ENCODE measurements at regions not wholly inside any gene's neighbourhood (a gene's known extent, or its start where the extent isn't known, plus 50 kb on each side); places are given as distances from the start of the nearest gene placed in this dataset.

GRCh38 chr6:18962361-18962905 is 575.3 kb downstream of the RNF144B start:
- no peak for DNase-seq (ENCODE audit: low read depth)

- DNase-seq (ENCODE audit: low read depth) = no peak
Measured at GRCh38 chr6:18963439-18963838, 576.3 kb downstream of the RNF144B start.

GRCh38 chr6:18973251-18973650 is 586.1 kb downstream of the RNF144B start:
- no peak for DNase-seq (ENCODE audit: low read depth)

- DNase-seq (ENCODE audit: low read depth) = no peak
Measured at GRCh38 chr6:18976091-18976490, 588.9 kb downstream of the RNF144B start.

- DNase-seq (ENCODE audit: low read depth) = no peak
Measured at GRCh38 chr6:18976966-18977365, 589.8 kb downstream of the RNF144B start.

GRCh38 chr6:18978337-18979128 is 591.4 kb downstream of the RNF144B start:
- peak; percentile 36 for DNase-seq (ENCODE audit: low read depth)

- DNase-seq (ENCODE audit: low read depth) = no peak
Measured at GRCh38 chr6:18985061-18985460, 597.9 kb downstream of the RNF144B start.

- DNase-seq (ENCODE audit: low read depth) = no peak
Measured at GRCh38 chr6:18985996-18986395, 598.8 kb downstream of the RNF144B start.

- no peak for DNase-seq (ENCODE audit: low read depth)
Measured at GRCh38 chr6:18988636-18989035, 601.5 kb downstream of the RNF144B start.

- DNase-seq (ENCODE audit: low read depth) = no peak
Measured at GRCh38 chr6:18990059-18990978, 603.2 kb downstream of the RNF144B start.

- DNase-seq (ENCODE audit: low read depth) = no peak
Measured at GRCh38 chr6:18997375-18997826, 610.3 kb downstream of the RNF144B start.

- no peak for DNase-seq (ENCODE audit: low read depth)
Measured at GRCh38 chr6:19002976-19003560, 615.9 kb downstream of the RNF144B start.

- no peak for DNase-seq (ENCODE audit: low read depth)
Measured at GRCh38 chr6:19004176-19004575, 617.0 kb downstream of the RNF144B start.

GRCh38 chr6:19009769-19010168 is 622.6 kb downstream of the RNF144B start:
- no peak for DNase-seq (ENCODE audit: low read depth)

- DNase-seq (ENCODE audit: low read depth) = no peak
Measured at GRCh38 chr6:19013026-19013705, 626.0 kb downstream of the RNF144B start.

GRCh38 chr6:19024737-19025136 is 637.6 kb downstream of the RNF144B start:
- DNase-seq (ENCODE audit: low read depth) = no peak

- DNase-seq (ENCODE audit: low read depth) = no peak
Measured at GRCh38 chr6:19028201-19028600, 641.1 kb downstream of the RNF144B start.

GRCh38 chr6:19032591-19033295 is 645.6 kb downstream of the RNF144B start:
- no peak for DNase-seq (ENCODE audit: low read depth)

GRCh38 chr6:19033683-19034082 is 646.5 kb downstream of the RNF144B start:
- no peak for DNase-seq (ENCODE audit: low read depth)

- no peak for DNase-seq (ENCODE audit: low read depth)
Measured at GRCh38 chr6:19034986-19035385, 647.8 kb downstream of the RNF144B start.
